HepG2 (cell line): ENCODE measurements at regions not wholly inside any gene's neighbourhood (a gene's known extent, or its start where the extent isn't known, plus 50 kb on each side); places are given as distances from the start of the nearest gene placed in this dataset.

Experiments used
- ATAC-seq: fragments of 200-7000 bp; cut with Tn5 transposase; 3 replicates; pipeline ENCODE4 v1.9.1; 2020; ENCODE audit warnings: mild to moderate bottlenecking, moderate library complexity
- BruUV-seq: library from RNA; stranded (reverse); fragments of 400-500 nt; replicated peaks from 2 replicates; lab custom pipeline; 2021; lab: Mats Ljungman, UMichigan
- CTCF ChIA-PET: fragments of 300-600 bp; formaldehyde crosslinking; extraction: SDS; loops from one replicate; lab custom pipeline; 2021; ENCODE audit warnings: low total read pairs, inconsistent platforms, low intra/inter-chr PET ratio; lab: Yijun Ruan, JAX
- POLR2A ChIA-PET: fragments of 350-600 bp; sonication (Branson Sonifier 250); formaldehyde crosslinking; loops from one replicate; lab custom pipeline; 2020; ENCODE audit warnings: antibody characterized with exemption, inconsistent platforms; lab: Yijun Ruan, JAX
- DNase-seq: peaks from one replicate; pipeline ENCODE4 v3.0.0-alpha.2; 2015; ENCODE audit warnings: low spot score
- FAIRE-seq: peaks from 3 replicates; lab custom pipeline; 2011; peaks lifted over from hg19 to GRCh38; lab: Jason Lieb, UNC
- H2AFZ ChIP-seq: one replicate; pipeline ENCODE4 v1.6.1; 2011; ENCODE audit warnings: low read length, inconsistent platforms
- H3K27ac ChIP-seq: fragments of 300-600 bp; 3 replicates; pipeline ENCODE4 v1.8.0; 2011; ENCODE audit warnings: mixed run types, mild to moderate bottlenecking, mixed read lengths, low read length, inconsistent platforms; ENCODE audit not compliant: insufficient read depth; ENCODE audit errors: extremely low read length
- H3K27me3 ChIP-seq, 2 experiments: fragments of 200-600 bp in 1 of 2; 2 replicates in 1 of 2; 3 replicates in 1 of 2; pipeline versions ENCODE4 v1.6.0 to v1.8.0; 2011; ENCODE audit warnings: low read length in 2 of 2, mild to moderate bottlenecking in 2 of 2, moderate library complexity in 2 of 2, inconsistent platforms in 1 of 2; ENCODE audit not compliant: insufficient read depth in 2 of 2, control insufficient read depth in 1 of 2
- H3K36me3 ChIP-seq, 2 experiments: fragments of 200-600 bp in 1 of 2; replicated peaks in 1 of 2; 2 replicates in 1 of 2; 3 replicates in 1 of 2; pipeline versions ENCODE4 v1.5.1 to v1.8.0; 2011; ENCODE audit warnings: low read length in 2 of 2, inconsistent platforms in 1 of 2; ENCODE audit not compliant: insufficient read depth in 2 of 2, control insufficient read depth in 1 of 2
- H3K4me1 ChIP-seq: 2 replicates; pipeline ENCODE4 v1.5.1; 2012; ENCODE audit warnings: low read length, inconsistent platforms; ENCODE audit not compliant: insufficient read depth
- H3K4me2 ChIP-seq: 2 replicates; pipeline ENCODE4 v1.6.0; 2011; ENCODE audit warnings: low read depth, low read length, inconsistent platforms
- H3K4me3 ChIP-seq, 3 experiments: fragments of 200-600 bp in 1 of 3; sonication (generic), shearing (Covaris generic) in 1 of 3; replicated peaks in 1 of 3; 2 replicates each; pipeline ENCODE4 v1.5.1; 2011 to 2016; ENCODE audit warnings: low read length in 3 of 3, inconsistent platforms in 2 of 3, low read depth in 2 of 3, mild to moderate bottlenecking in 2 of 3, control low read depth in 1 of 3, mixed read lengths in 1 of 3; ENCODE audit not compliant: insufficient read depth in 1 of 3
- H3K79me2 ChIP-seq: one replicate; pipeline ENCODE4 v1.6.1; 2011; ENCODE audit warnings: low read length, inconsistent platforms; ENCODE audit not compliant: insufficient read depth
- H3K9ac ChIP-seq: 2 replicates; pipeline ENCODE4 v1.6.0; 2011; ENCODE audit warnings: mild to moderate bottlenecking, low read depth, low read length, inconsistent platforms; ENCODE audit not compliant: insufficient read depth
- H3K9me3 ChIP-seq: 2 replicates; pipeline ENCODE4 v1.5.1; 2012; ENCODE audit warnings: mild to moderate bottlenecking, low read length
- H4K20me1 ChIP-seq: 2 replicates; pipeline ENCODE4 v1.6.0; 2011; ENCODE audit warnings: inconsistent platforms, mild to moderate bottlenecking, low read length, moderate library complexity; ENCODE audit not compliant: insufficient read depth
- NRL ChIP-seq: sonication (generic); formaldehyde crosslinking; IDR thresholded peaks from 2 replicates; pipeline ENCODE4 v1.5.0; 2020; ENCODE audit warnings: missing genetic modification reagents, mild to moderate bottlenecking, moderate library complexity, borderline replicate concordance
- PRPF4 ChIP-seq: fragments of 200-400 bp; formaldehyde crosslinking; IDR thresholded peaks from 2 replicates; pipeline ENCODE4 v1.6.1; 2016; ENCODE audit warnings: low read length, low read depth; ENCODE audit not compliant: poor library complexity, severe bottlenecking
- SNAPC4 ChIP-seq: sonication (generic); formaldehyde crosslinking; IDR thresholded peaks from 2 replicates; pipeline ENCODE4 v1.4.0; 2020; ENCODE audit warnings: mild to moderate bottlenecking, missing genetic modification reagents
- ZNF431 ChIP-seq: sonication (generic); formaldehyde crosslinking; IDR thresholded peaks from 2 replicates; pipeline ENCODE4 v1.9.0; 2022; ENCODE audit warnings: missing genetic modification reagents, low read depth, mild to moderate bottlenecking, borderline replicate concordance
- ZNF761 ChIP-seq: sonication (generic); formaldehyde crosslinking; conservative IDR thresholded peaks from 2 replicates; pipeline ENCODE4 v1.4.0; 2020; ENCODE audit warnings: mild to moderate bottlenecking, missing genetic modification reagents
- WGBS: methylation state at CpG from one replicate; pipeline ENCODE4 v1.1.6; 2017; ENCODE audit warnings: low lambda C conversion rate; 5-methylcytosine and 5-hydroxymethylcytosine counted together
- in situ Hi-C: cut with HindIII; loops from 2 replicates; pipeline ENCODE4 v1.10.0; 2017; ENCODE audit warnings: low pct_unique_long_range_greater_than_20kb; ENCODE audit not compliant: extremely low pct_ligation_motif_present
- intact Hi-C: fragments of 100-400 bp; cut with micrococcal nuclease; formaldehyde crosslinking; loops from one replicate; pipeline ENCODE4 v1.10.0; 2022; ENCODE audit not compliant: unreplicated experiment

- POLR2A ChIA-PET = no interaction called here
- BruUV-seq = no TSS peak
Observed at GRCh38 chr1:87227651-87228050, 101.0 kb upstream of the LMO4 start.

More at GRCh38 chr1:87227651-87228050, 101.0 kb upstream of the LMO4 start:
- DNase-seq (no peak), FAIRE-seq (no peak), ATAC-seq (no peak)
- Histone ChIP-seq H3K27me3 (no peaks in the 10 kb centered on the region; a peak in 1 of 5 replicates), H3K27ac (no peak overlapping the region), H3K4me3 (no peak overlapping the region), H3K36me3 (no peaks in the 10 kb centered on the region), H3K9me3 (no peaks in the 10 kb centered on the region), H3K79me2 (no peaks in the 10 kb centered on the region), H3K9ac (no peak overlapping the region), H2AFZ (no peak overlapping the region), H4K20me1 (no peaks in the 10 kb centered on the region), H3K4me1 (peaks cover 17% of the 10 kb centered on the region), H3K4me2 (no peak overlapping the region)
- TF ChIP-seq SNAPC4 (CRISPR knock-in tag) = no peak
- TF ChIP-seq NRL (CRISPR knock-in tag) = no peak
- no peak for TF ChIP-seq PRPF4
- no peak for TF ChIP-seq ZNF761
- no peak for TF ChIP-seq ZNF431
- CTCF ChIA-PET = no interaction called here
- WGBS = 0% methylated on average over 1 of the region's 3 CpGs
- in situ Hi-C loops = no loop called here
- intact Hi-C loops = loop anchor here (5.0 kb wide), 1 partner anchor 100 kb away; the partner anchor contains the start of gene LMO4
